Lower lobe of right lung (tissue), 2 donors: ENCODE measurements at regions not wholly inside any gene's neighbourhood (a gene's known extent, or its start where the extent isn't known, plus 50 kb on each side); places are given as distances from the start of the nearest gene placed in this dataset.
"Not testable (repeated sequence)": the region's sequence is repeated elsewhere in the genome, so short reads cannot be mapped to it uniquely, and the experiment has no call there.

Experiments used
- ATAC-seq, 2 donors: fragments of 200-7000 bp; cut with Tn5 transposase; one replicate each; pipeline ENCODE4 v1.9.1; 2020 to 2022; ENCODE audit warnings: mild to moderate bottlenecking in 2 of 2, moderate library complexity in 2 of 2
- DNase-seq: peaks from one replicate; pipeline ENCODE4 v3.0.0-alpha.2; 2020
- H3K27ac ChIP-seq: fragments of 200-600 bp; one replicate; pipeline ENCODE4 v1.8.0; 2022
- H3K27me3 ChIP-seq: fragments of 200-600 bp; one replicate; pipeline ENCODE4 v1.8.0; 2022; ENCODE audit warnings: low read depth
- H3K36me3 ChIP-seq: fragments of 200-600 bp; one replicate; pipeline ENCODE4 v1.8.0; 2022; ENCODE audit warnings: mild to moderate bottlenecking
- H3K4me1 ChIP-seq: fragments of 200-600 bp; one replicate; pipeline ENCODE4 v1.8.0; 2022
- H3K4me3 ChIP-seq: fragments of 200-600 bp; one replicate; pipeline ENCODE4 v1.8.0; 2022; ENCODE audit warnings: mild to moderate bottlenecking
- H3K9me3 ChIP-seq: fragments of 200-600 bp; one replicate; pipeline ENCODE4 v1.8.0; 2022
- intact Hi-C: fragments of 100-400 bp; cut with DNase I; formaldehyde crosslinking; loops from one replicate; pipeline ENCODE4 v1.11.0; 2022
- TF ChIP-seq, protein P1 (sequence below): fragments of 200-600 bp; IDR thresholded peaks from one replicate; pipeline ENCODE4 v1.8.0; 2022; ENCODE audit warnings: antibody characterized with exemption, mild to moderate bottlenecking
- donor health status: DM: no; HTN: yes; CAD: no; lungs with severe emphysema.

DNA sequence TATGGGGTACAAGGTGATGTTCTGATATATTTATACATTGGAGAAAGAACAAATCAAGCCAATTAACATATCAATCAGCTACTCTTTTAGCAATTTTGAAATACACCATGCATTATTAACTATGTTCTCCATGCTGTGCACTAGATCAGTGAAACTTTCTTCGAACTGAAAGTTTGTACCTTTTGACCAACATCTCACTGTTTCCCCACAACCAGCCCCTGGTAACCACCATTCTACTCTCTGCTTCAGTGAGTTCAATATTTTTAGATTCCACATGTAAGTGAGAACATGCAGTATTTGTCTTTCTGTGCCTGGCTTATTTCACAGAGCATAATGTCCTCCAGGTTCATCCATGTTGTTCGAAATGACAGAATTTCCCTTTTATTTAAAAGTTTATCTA, 246.1 kb upstream of the VCX start:
- Histone ChIP-seq H3K27ac (no peak overlapping the region), H3K4me1 (no peaks in the 10 kb centered on the region), H3K36me3 (no peaks in the 10 kb centered on the region), H3K4me3 (no peak overlapping the region), H3K9me3 (no peaks in the 10 kb centered on the region), H3K27me3 (no peaks in the 10 kb centered on the region)
- intact Hi-C loops: no loop called here
- TF ChIP-seq, protein P1, sequence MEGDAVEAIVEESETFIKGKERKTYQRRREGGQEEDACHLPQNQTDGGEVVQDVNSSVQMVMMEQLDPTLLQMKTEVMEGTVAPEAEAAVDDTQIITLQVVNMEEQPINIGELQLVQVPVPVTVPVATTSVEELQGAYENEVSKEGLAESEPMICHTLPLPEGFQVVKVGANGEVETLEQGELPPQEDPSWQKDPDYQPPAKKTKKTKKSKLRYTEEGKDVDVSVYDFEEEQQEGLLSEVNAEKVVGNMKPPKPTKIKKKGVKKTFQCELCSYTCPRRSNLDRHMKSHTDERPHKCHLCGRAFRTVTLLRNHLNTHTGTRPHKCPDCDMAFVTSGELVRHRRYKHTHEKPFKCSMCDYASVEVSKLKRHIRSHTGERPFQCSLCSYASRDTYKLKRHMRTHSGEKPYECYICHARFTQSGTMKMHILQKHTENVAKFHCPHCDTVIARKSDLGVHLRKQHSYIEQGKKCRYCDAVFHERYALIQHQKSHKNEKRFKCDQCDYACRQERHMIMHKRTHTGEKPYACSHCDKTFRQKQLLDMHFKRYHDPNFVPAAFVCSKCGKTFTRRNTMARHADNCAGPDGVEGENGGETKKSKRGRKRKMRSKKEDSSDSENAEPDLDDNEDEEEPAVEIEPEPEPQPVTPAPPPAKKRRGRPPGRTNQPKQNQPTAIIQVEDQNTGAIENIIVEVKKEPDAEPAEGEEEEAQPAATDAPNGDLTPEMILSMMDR: no peak
- no peak for ATAC-seq
- no peak for DNase-seq

DNA sequence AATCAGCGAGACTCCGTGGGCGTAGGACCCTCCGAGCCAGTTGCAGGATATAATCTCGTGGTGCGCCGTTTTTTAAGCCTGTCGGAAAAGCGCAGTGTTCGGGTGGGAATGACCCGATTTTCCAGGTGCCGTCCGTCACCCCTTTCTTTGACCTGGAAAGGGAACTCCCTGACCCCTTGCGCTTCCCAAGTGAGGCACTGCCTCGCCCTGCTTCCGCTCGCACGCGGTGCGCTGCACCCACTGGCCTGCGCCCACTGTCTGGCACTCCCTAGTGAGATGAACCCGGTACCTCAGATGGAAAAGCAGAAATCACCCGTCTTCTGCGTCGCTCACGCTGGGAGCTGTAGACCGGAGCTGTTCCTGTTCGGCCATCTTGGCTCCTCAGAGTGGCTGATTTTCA, 249.6 kb upstream of the VCX start:
- H3K27ac ChIP-seq, H3K27me3 ChIP-seq, H3K36me3 ChIP-seq, ATAC-seq, DNase-seq, intact Hi-C loops, H3K4me1 ChIP-seq, H3K9me3 ChIP-seq, H3K4me3 ChIP-seq: not testable (repeated sequence)

DNA sequence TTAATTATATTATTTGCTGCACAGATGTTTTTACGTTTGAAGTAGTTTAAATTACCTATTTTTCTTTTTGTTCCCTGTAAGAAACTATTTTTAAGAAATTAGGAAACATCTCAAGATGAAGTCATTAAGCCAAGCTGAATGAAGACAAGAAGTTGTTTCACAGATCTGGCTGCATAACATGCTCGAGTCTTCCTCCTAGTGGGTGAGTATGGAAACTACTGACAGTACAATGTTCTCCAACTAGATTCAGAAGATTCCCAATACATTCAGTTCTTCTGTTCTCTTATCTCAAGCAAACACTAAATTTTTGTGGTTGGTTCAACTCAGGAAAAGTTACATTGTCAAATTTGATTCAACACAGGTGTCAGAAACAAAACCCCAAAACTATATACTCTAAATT, 256.8 kb upstream of the VCX start:
- H3K4me1 ChIP-seq: no peaks in the 10 kb centered on the region
- no peaks in the 10 kb centered on the region for H3K9me3 ChIP-seq
- no peaks in the 10 kb centered on the region for H3K36me3 ChIP-seq
- DNase-seq (no peak), ATAC-seq (no peak)
- H3K27ac ChIP-seq: no peak overlapping the region
- no peaks in the 10 kb centered on the region for H3K27me3 ChIP-seq
- intact Hi-C loops: no loop called here
- TF ChIP-seq, protein P1: peak; percentile 35
- H3K4me3 ChIP-seq: no peak overlapping the region

DNA sequence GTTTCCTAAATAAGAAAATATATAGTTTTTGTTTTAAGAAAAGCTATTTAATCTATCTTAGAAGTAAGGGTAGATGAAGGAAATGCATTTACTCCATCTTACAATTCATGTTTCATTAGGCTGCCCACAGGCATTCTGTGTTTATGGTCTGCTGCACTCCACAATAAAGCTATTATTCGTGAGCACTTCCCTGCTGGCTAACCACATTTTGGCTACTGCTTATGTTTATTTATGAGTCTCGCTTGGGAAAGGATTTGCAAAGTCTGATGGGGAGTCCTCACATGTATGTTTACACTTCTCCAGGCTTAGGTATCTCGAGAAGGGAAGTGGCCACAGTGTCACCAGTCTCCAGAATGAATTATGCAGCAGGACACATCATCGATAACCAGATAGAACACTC, 260.8 kb upstream of the VCX start:
- Histone ChIP-seq H3K9me3 (no peaks in the 10 kb centered on the region), H3K4me1 (no peaks in the 10 kb centered on the region), H3K27ac (no peak overlapping the region), H3K4me3 (no peak overlapping the region), H3K27me3 (no peaks in the 10 kb centered on the region), H3K36me3 (no peaks in the 10 kb centered on the region)
- TF ChIP-seq, protein P1: no peak
- intact Hi-C loops: no loop called here
- no peak for DNase-seq
- ATAC-seq: no peak

DNA sequence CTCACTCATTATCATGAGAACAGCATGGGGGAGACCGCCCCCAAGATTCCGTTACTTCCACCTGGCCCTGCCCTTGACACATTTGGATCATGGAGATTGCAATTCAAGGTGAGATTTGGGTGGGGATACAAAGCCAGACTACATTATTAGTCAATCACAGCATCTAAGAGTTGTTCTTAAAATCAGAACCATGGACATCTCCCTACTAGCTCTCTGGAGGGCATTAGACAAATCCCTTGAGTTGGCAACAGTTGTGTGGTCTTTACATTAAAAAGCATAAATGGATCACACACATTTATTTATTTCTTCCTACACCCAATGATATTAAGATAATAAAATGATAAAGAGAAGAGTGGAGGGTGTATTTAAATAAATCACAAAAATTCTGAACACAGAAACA, 262.8 kb upstream of the VCX start:
- TF ChIP-seq, protein P1: no peak
- H3K36me3 ChIP-seq: no peaks in the 10 kb centered on the region
- no peaks in the 10 kb centered on the region for H3K27me3 ChIP-seq
- H3K27ac ChIP-seq: no peak overlapping the region
- no peak overlapping the region for H3K4me3 ChIP-seq
- intact Hi-C loops: no loop called here
- H3K4me1 ChIP-seq: no peaks in the 10 kb centered on the region
- DNase-seq (no peak), ATAC-seq (no peak)
- H3K9me3 ChIP-seq: no peaks in the 10 kb centered on the region

DNA sequence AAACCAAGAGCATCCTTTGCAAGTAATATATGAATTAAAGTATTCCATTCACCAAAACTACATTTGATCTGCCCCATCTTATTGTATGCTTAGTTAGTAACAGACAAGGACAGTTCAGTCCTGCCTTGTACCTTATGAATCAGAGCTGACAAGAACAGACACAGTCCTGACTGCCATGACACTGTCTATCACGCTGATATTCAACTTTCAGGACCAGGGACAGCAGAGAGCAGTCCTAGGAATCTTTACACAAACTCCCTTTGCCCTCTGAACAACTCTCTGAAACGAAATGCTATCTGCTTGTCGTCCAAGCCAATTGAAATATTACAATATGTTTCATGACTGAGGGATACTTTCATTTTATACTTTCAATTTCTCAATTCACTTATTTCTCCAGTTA, 268.6 kb upstream of the VCX start:
- Histone ChIP-seq H3K9me3 (no peaks in the 10 kb centered on the region), H3K4me3 (no peak overlapping the region), H3K36me3 (no peaks in the 10 kb centered on the region), H3K27me3 (no peaks in the 10 kb centered on the region), H3K27ac (no peak overlapping the region), H3K4me1 (no peaks in the 10 kb centered on the region)
- intact Hi-C loops: no loop called here
- TF ChIP-seq, protein P1: no peak
- DNase-seq (no peak), ATAC-seq (no peak)
